Stomach (tissue), 4 donors: ENCODE measurements at regions not wholly inside any gene's neighbourhood (a gene's known extent, or its start where the extent isn't known, plus 50 kb on each side); places are given as distances from the start of the nearest gene placed in this dataset.

Experiments
- EP300 ChIP-seq: sonication (generic); formaldehyde crosslinking; IDR thresholded peaks from one replicate; pipeline ENCODE4 v1.6.1; 2017; ENCODE audit warnings: antibody characterized with exemption
- POLR2A ChIP-seq, 4 donors: fragments of 450-650 bp; IDR thresholded peaks; one replicate each; pipeline ENCODE4 v1.6.1; 2016; ENCODE audit warnings: antibody characterized with exemption in 4 of 4, control low read depth in 2 of 4, mild to moderate bottlenecking in 1 of 4, moderate library complexity in 1 of 4
- POLR2AphosphoS5 ChIP-seq, 3 donors: sonication (generic); formaldehyde crosslinking; IDR thresholded peaks; one replicate each; pipeline ENCODE4 v1.6.1; 2016; ENCODE audit warnings: antibody characterized with exemption in 3 of 3
- TF ChIP-seq, protein P1 (sequence below), 7 experiments: fragments of 450-650 bp in 4 of 7; fragments of 200-600 bp in 3 of 7; sonication (generic) in 3 of 7; IDR thresholded peaks; one replicate each; pipeline ENCODE4 v1.5.1; 2016 to 2019; ENCODE audit warnings: antibody characterized with exemption in 7 of 7, control low read depth in 2 of 7, mild to moderate bottlenecking in 1 of 7

DNA sequence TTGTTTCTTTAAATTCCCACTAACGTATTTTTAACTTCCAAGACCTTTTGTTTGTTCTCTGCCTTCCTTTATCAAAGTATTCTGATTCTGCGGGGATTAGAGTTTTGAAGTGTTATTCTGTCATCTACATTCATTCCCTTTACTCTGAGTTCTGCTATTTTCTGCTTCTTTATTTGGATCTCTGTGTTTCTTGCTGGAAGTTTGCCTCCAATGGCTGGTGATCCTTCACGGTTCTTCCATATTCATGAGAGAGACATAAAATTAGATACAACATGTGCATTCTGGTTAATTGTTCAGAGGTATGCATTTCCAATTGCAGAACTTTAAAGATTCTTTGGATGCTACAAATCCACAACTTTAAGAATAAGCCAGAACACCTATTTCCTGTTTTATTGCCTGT is 244.7 kb upstream of the ADARB2 start:
- TF ChIP-seq, protein P1, sequence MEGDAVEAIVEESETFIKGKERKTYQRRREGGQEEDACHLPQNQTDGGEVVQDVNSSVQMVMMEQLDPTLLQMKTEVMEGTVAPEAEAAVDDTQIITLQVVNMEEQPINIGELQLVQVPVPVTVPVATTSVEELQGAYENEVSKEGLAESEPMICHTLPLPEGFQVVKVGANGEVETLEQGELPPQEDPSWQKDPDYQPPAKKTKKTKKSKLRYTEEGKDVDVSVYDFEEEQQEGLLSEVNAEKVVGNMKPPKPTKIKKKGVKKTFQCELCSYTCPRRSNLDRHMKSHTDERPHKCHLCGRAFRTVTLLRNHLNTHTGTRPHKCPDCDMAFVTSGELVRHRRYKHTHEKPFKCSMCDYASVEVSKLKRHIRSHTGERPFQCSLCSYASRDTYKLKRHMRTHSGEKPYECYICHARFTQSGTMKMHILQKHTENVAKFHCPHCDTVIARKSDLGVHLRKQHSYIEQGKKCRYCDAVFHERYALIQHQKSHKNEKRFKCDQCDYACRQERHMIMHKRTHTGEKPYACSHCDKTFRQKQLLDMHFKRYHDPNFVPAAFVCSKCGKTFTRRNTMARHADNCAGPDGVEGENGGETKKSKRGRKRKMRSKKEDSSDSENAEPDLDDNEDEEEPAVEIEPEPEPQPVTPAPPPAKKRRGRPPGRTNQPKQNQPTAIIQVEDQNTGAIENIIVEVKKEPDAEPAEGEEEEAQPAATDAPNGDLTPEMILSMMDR (IDR thresholded peaks at IDR 0.05), result no peak
- TF ChIP-seq POLR2AphosphoS5 (IDR thresholded peaks at IDR 0.05), result no peak
- TF ChIP-seq POLR2A (IDR thresholded peaks at IDR 0.05), result no peak
- TF ChIP-seq EP300, result no peak
